Stimulated activated CD4-positive, alpha-beta T cell treated with anti-CD3 and anti-CD28 coated beads, Interleukin-15, amount 100 ng/mL, for 24 hours (primary cell): ENCODE measurements at regions not wholly inside any gene's neighbourhood (a gene's known extent, or its start where the extent isn't known, plus 50 kb on each side); places are given as distances from the start of the nearest gene placed in this dataset.
"Not testable (repeated sequence)": the region's sequence is repeated elsewhere in the genome, so short reads cannot be mapped to it uniquely, and the experiment has no call there.

Experiments
- DNase-seq: peaks from one replicate; pipeline ENCODE4 v3.0.0-alpha.2; 2020

DNA sequence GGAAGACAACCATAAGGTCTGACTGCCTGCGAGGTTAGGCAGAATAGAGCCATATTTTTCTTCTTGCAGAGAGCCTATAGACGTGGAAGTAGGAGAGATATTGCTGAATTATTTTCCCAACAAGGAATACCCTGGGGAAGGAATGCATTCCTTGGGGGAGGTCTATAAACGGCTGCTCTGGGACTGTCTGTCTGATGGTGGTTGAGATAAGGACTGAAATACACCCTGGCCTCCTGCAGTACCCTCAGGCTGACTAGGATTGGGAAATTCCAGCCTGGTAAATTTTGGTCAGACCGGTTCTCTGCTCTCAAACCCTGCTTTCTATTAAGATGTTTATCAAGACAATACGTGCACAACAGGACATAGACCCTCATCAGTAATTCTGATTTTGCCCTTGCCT lies 617.5 kb upstream of the GRIN3A start:
- DNase-seq, result no peak

DNA sequence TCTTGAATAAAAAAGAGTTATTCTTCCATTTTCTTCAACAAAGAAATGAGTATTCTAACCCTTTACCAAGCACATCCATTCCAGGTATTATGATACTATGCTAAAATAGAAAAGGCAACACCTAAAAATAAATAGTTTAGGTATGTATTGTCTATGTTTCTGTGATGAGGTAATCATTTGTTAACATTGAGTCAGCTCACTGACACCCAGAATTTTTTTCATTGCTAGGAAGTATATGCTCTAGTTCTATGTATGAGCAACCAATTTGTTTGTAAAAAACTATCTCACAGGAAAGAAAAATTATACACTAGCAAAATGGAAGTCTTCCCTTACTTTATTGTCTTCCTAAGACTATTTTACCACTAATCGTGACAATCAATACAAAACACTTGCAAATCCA lies 615.6 kb upstream of the GRIN3A start:
- no peak for DNase-seq

GRCh38 chr9:102337471-102337870 lies 599.0 kb upstream of the GRIN3A start:
- not testable (repeated sequence) for DNase-seq

DNA sequence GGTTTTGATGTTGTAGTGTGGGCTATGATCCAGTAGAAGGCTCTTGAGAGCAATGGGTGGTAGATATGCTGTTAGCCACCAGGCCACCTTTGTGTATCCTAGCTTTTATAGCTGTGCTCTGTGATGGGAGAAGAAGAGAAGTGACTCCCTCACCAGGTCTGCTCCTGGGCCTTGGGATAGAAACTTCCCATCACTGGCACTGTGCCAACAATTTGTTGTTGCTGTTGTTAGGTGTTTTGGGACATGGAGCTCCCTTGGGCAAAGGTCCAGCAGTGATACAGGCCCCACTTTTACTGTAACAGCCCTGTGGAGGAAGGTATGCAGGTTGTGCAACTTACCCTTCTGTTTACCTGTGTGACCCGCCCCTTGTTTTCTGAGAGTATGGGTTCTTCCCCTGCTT lies 570.9 kb upstream of the GRIN3A start:
- no peak for DNase-seq

- no peak for DNase-seq
Observed at GRCh38 chr9:102295188-102295587, 556.7 kb upstream of the GRIN3A start.

GRCh38 chr9:102273952-102274351 lies 535.5 kb upstream of the GRIN3A start:
- no peak for DNase-seq

DNA sequence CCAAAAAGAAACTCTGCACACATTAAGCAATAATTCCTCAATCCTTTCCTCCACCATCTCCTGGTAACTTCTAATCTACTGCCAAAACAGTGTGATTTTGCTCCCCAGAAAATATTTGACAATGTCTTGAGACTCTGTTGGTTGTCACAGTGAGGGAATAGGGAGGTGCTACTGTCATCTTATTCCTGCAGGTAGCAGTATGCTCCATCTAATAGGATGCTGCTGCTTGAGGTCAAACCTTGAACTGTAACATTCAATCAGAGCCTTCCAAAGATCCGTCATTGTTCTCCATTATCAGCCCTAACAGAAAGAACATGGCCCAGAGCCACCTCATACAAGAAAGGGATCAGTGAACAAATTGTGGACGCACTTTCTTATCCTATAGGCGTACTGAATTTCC lies 514.7 kb upstream of the GRIN3A start:
- DNase-seq, result no peak

DNA sequence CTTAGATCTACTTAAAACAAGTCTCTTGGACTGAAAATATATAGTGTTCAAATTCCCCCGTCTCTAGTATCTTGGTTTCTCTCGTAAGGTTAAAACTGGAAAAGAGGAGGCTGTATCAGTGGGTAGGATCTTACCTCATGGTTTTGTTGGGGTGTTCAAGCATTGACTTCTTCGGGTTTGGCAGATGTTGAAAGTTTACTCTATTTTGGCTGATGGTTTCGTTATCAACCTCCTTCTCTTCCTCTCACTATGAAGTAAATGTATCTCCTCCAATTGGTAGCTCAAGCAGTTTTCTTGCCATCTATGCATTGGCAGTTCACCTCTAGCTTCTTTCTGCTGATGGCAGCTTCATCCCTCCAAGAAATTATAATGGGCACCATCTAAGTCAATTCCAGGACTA lies 506.5 kb upstream of the GRIN3A start:
- DNase-seq, result no peak

GRCh38 chr9:102237520-102237919 lies 499.1 kb upstream of the GRIN3A start:
- no peak for DNase-seq

DNA sequence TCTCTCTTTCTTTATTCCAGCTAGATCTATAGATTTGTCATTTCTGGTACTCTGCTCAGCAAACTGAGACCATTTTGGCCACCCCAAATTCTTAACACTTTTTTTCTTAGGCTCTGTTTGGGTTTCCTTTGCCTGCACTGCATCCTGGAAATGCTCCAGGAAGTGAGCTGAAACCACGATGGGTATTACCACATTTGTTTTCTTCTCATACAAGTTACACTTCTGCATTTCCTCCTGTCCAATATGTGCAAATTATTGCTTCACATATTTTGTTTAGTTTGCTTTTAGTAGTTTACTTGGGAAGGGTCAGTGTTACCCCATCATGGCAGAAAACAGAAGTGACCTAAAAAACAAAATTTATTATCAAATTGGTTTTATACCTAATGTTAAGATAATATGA lies 498.6 kb upstream of the GRIN3A start:
- DNase-seq, result no peak

GRCh38 chr9:102227416-102227815 lies 489.0 kb upstream of the GRIN3A start:
- DNase-seq, result not testable (repeated sequence)

DNA sequence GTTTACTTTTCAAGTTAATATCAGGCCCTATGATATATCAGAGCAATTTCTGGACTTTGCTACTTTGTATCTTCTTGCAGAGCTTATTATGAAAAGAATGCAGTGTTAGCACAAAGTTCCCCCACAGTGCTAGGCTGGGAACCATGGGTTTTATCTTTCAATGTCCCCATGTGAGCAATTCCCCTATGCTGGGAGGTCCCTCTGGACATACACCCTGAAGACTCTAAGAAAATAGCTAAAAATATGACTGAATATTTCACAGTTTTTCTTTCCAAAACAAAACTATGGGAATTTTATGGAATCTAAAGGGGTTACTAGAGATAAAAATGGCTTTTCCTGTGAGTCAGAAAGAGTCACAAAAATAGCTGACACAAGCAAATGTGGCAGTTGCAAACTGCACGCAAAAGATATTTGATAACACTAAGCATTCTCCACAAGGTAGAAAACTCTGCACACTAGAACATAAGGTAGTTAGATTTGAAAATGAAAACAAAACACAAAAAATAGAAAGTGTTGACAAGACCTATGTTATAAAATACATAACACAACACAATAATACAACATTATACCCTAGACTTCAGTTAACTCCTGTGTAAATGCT lies 487.5 kb upstream of the GRIN3A start:
- DNase-seq, result no peak

GRCh38 chr9:102223320-102224136 lies 485.1 kb upstream of the GRIN3A start:
- DNase-seq, result not testable (repeated sequence)

GRCh38 chr9:102209176-102209575 lies 470.7 kb upstream of the GRIN3A start:
- no peak for DNase-seq

DNA sequence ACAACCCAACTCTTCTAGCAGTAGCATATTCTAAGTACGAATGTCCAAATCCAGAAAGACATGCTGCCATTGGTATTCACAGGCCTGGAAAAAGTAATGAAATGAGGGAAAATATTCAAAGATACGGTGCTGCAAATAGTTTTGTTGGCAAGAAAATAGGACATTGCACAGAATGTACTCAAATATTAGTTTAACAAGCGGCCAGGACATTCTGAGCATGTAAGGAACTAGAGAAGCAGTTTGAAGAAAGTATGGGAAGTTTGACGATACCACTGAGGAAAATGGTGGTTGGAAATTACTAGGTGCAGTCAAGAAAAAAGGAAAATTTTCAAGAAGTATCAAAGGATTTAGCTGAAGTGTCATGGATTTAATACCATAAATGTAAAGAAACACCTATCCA lies 468.0 kb upstream of the GRIN3A start:
- DNase-seq, result no peak

DNA sequence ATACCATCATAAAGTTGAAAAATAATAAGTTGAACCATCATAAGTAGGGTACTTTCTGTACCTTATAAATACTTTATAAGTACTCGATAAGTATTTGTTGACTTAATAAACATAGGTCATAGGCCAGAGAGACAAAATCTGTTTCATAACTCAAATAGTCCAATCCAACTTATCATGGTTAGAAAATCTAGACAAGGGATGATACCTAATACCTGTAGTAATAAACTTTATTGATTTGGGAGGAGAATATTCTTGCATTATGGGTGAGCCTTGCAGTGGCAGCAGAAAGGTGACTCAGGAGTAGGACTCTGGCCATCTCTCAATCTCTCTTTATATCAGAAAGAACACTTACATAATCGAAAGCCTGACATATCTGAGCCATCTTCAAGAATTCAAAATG lies 466.8 kb upstream of the GRIN3A start:
- no peak for DNase-seq

GRCh38 chr9:102202126-102202525 lies 463.7 kb upstream of the GRIN3A start:
- no peak for DNase-seq

GRCh38 chr9:102185962-102186361 lies 447.5 kb upstream of the GRIN3A start:
- no peak for DNase-seq

GRCh38 chr9:102185371-102185770 lies 446.9 kb upstream of the GRIN3A start:
- DNase-seq, result no peak

DNA sequence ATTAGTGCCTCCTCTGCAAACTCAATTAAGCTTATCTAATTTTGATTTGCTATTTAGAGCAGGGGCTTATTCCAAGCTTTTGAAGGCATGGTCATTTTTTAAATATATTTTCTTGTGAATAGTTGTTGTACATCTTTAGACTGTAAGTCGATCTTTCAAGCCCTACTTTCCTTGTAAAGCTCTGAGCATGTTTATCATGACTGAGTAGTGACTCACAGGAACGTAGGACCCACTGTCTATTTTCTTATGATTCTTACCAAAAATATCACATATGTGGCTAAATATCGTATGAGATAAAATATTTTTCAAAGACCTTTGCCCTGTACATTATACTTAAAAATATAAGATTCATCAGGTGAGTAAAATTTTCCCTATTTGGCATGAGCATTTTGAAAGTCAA lies 440.4 kb upstream of the GRIN3A start:
- DNase-seq, result no peak

DNA sequence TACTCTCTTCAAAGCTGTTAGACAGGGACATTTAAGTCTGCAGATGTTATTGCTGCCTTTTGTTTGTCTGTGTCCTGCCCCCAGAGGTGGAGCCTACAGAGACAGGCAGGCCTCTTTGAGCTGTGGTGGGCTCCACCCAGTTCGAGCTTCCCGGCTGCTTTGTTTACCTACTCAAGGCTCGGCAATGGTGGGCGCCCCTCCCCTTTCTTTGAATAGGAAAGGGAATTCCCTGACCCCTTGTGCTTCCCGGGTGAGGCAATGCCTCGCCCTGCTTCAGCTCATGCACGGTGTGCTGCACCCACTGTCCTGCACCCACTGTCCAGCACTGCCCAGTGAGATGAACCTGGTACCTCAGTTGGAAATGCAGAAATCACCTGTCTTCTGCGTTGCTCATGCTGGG lies 435.8 kb upstream of the GRIN3A start:
- not testable (repeated sequence) for DNase-seq

DNA sequence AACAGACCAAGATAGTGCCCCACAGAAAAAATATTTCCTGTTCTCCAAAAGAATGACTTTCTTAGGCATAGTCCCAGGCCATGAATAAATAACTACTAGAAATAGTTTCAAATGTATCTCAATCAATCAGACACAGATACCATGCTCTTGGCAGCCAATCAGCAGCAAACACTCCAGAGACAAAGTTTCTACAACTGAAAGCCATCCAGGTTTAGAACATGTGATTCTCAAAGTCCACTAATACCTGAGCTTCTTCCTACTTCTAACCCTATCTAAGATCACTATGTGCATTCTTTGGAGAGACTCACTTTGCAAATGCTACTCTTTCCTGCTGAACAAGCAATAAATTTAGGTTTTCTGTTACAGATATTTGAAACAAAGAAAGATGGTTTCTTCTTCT lies 425.8 kb upstream of the GRIN3A start:
- DNase-seq, result no peak

DNA sequence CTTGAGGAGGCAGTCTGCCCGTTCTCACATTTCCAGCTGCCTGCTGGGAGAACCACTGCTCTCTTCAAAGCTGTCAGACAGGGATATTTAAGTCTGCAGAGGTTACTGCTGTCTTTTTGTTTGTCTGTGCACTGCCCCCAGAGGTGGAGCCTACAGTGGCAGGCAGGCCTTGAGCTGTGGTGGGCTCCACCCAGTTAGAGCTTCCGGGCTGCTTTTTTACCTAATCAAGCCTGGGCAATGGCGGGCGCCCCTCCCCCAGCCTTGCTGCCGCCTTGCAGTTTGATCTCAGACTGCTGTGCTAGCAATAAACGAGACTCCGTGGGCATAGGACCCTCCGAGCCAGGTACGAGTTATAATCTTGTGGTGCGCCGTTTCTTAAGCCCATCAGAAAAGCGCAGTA lies 414.6 kb upstream of the GRIN3A start:
- DNase-seq, result not testable (repeated sequence)

DNA sequence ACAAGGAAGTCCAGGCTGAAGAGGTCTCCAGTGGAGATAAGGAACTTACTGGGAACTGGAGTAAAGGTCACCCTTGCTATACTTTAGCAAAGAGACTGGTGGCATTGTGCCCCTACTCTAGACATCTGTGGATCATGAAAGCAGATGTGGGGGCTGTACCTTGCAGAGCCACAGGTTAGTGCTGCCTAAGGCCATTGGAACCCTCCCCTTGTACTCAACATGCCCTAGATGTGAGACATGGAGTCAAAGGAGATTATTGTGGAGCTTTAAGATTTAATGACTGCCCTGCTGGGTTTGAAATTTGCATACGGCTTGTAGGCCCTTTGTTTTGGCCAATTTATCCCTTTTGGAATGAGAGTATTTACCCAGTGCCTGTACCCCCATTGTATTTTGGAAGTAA lies 397.3 kb upstream of the GRIN3A start:
- no peak for DNase-seq

DNA sequence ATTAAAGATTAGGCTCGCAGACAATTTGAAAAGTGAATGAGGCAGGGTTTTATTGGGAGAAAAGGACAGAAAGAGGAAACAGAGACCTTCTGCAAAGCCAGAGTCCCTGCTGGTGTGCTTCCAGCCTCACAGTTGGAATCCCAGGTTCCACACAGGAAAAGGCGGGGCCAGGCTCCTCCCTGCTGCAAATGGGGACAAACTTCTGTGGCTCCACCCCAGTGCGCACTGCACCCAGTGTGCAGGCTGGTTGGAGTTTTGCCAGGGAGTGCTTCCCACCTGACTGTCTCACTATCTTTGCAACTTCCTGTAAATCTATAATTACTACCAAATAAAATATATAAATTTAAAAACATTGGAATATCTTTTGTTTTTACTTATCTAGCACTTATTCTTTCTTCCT lies 386.0 kb upstream of the GRIN3A start:
- no peak for DNase-seq
